ENCODE measurements at regions not wholly inside any gene's neighbourhood (a gene's known extent, or its start where the extent isn't known, plus 50 kb on each side); places are given as distances from the start of the nearest gene placed in this dataset.
"Not testable (repeated sequence)": the region's sequence is repeated elsewhere in the genome, so short reads cannot be mapped to it uniquely, and the experiment has no call there.

DNA sequence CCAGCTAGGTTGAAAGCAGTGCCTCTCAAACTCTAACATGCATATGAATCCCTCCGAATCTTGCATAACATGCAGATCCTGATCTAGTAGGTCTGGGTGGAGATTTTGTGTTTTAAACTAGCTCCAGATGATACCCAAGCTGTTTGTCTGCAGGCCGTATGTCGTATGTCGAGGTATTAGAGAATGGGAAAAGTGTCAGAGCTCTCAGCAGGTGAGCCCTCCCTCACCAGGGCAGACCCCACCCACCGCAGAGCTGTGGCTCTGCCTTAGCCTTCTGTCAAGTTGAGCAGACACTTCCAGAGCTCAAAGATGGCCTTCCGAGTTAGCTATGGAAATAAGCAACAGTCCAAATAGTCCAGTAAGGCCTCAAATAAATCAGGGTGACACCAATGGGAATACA is 83.2 kb upstream of the MAP3K1 start:
- DNase-seq (ENCODE audit: low read depth in 2 of 2) = no peak

DNA sequence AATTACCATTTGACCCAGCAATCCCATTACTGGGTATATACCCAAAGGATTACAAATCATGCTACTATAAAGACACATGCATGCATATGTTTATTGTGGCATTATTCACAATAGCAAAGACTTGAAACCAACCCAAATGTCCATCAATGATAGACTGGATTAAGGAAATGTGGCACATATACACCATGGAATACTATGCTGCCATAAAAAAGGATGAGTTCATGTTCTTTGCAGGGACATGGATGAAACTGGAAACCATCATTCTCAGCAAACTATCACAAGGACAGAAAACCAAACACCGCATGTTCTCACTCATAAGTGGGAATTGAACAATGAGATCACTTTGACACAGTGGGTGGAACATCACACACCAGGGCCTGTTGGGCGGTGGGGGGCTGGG is 83.9 kb upstream of the MAP3K1 start:
- DNase-seq (ENCODE audit: low read depth in 2 of 2) = not testable (repeated sequence)

- DNase-seq (ENCODE audit: low read depth in 2 of 2) = no peak
Measured at GRCh38 chr5:56729488-56729887, 85.9 kb upstream of the MAP3K1 start.

DNA sequence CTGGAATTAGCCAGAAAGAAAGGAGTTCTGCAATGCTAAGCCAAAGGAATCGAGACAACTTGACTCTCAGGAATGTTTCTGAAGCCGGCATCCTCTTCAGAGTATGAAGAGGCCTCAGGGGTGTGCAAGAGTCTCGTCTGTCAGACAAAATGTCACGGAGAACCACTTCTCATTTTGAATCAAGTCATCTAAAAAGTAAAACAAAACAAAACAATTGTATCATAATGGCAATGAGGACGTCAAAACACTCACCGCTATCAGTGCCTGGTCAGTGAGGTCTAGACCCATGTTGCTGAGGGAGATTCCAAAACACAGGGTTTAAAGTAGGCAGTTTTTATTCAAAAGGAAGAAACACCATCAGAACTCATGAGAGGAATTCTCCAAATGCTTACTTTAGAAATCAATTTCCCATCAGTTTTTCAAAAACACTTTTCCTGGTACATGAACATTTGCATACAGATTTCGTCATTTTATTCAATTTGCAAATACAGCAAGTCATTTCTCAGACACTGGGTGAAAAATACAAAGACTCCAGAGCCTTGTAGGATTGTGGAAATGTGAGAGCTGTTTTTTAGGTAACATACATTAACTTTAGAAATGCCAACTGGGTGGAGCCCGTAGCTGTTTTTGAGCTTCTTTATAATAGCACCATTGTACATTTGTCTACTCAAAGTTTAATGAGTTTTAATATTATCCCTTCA is 89.5 kb upstream of the MAP3K1 start:
- DNase-seq (ENCODE audit: low read depth in 2 of 2) = no peak

GRCh38 chr5:56724857-56725256 is 90.5 kb upstream of the MAP3K1 start:
- DNase-seq (ENCODE audit: low read depth in 2 of 2) = not testable (repeated sequence)

- no peak for DNase-seq (ENCODE audit: low read depth in 2 of 2)
Measured at GRCh38 chr5:56722317-56722716, 93.0 kb upstream of the MAP3K1 start.

- DNase-seq (ENCODE audit: low read depth in 2 of 2) = no peak
Measured at GRCh38 chr5:56717253-56717987, 97.9 kb upstream of the MAP3K1 start.

- DNase-seq (ENCODE audit: low read depth in 2 of 2) = no peak
Measured at GRCh38 chr5:56715986-56716385, 99.4 kb upstream of the MAP3K1 start.

GRCh38 chr5:56712895-56713591 is 102.3 kb upstream of the MAP3K1 start:
- no peak for DNase-seq (ENCODE audit: low read depth in 2 of 2)

GRCh38 chr5:56710826-56711590 is 104.3 kb upstream of the MAP3K1 start:
- no peak for DNase-seq (ENCODE audit: low read depth in 2 of 2)

DNA sequence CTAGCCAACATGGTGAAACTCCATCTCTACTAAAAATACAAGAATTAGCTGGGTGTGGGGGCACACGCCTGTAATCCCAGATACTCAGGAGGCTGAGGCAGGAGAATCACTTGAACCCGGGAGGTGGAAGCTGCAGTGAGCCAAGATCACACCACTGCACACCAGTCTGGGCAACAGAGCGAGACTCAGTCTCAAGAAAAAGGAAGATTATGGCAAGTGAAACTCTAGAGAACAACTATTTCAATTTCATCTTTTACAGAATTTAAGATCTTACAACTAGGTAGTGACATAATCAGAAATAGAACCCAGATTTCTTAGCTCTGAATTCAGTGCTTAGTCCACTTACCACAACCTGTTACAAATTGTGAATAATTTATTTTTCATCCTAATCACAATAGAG is 108.8 kb upstream of the MAP3K1 start:
- no peak for DNase-seq (ENCODE audit: low read depth in 2 of 2)

GRCh38 chr5:56705217-56705616 is 110.1 kb upstream of the MAP3K1 start:
- no peak for DNase-seq (ENCODE audit: low read depth in 2 of 2)

- no peak for DNase-seq (ENCODE audit: low read depth in 2 of 2)
Measured at GRCh38 chr5:56703952-56704351, 111.4 kb upstream of the MAP3K1 start.

- no peak for DNase-seq (ENCODE audit: low read depth in 2 of 2)
Measured at GRCh38 chr5:56700711-56701110, 114.6 kb upstream of the MAP3K1 start.

DNA sequence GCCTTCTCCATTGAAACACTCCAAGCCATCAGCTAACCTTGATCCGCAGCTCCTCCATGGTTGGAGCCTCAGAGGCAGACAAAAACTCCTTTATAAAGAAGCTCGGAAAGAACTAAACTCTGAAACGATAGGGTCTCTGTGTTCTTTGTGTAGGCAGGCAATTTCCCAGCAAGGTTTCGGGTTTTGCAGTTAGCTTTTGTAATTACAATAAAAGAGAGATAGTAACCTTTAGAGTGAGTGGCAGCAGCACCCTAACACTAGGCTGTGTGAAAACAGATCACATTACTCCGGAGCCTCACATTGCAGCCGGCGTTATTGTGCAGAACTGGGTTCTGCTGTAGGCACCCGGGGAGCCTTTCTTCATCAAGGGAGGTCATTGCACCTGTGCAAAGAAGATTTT is 115.8 kb upstream of the MAP3K1 start:
- DNase-seq (ENCODE audit: low read depth in 2 of 2) = no peak

- DNase-seq (ENCODE audit: low read depth in 2 of 2) = no peak
Measured at GRCh38 chr5:56698463-56699381, 116.6 kb upstream of the MAP3K1 start.

- DNase-seq (ENCODE audit: low read depth in 2 of 2) = no peak
Measured at GRCh38 chr5:56696900-56697299, 118.4 kb upstream of the MAP3K1 start.

DNA sequence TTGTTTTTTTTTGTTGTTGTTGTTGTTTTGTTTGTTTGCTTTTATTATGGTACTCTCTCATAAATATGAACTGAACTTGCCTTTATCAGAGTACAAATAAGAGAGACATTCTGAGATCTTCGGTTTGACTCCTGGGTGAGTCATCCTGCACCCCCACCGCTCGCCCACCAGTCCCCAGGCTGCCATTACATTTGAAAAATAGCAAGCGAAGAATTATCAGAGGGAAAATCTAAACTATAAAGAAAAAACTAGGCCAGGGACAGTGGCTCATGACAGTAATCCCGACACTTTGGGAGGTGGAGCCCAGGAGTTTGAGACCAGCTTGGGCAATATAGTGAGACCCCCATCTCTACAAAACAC is 122.1 kb upstream of the MAP3K1 start:
- DNase-seq (ENCODE audit: low read depth in 2 of 2) = peak in 1 of 2 donors; percentile 32

DNA sequence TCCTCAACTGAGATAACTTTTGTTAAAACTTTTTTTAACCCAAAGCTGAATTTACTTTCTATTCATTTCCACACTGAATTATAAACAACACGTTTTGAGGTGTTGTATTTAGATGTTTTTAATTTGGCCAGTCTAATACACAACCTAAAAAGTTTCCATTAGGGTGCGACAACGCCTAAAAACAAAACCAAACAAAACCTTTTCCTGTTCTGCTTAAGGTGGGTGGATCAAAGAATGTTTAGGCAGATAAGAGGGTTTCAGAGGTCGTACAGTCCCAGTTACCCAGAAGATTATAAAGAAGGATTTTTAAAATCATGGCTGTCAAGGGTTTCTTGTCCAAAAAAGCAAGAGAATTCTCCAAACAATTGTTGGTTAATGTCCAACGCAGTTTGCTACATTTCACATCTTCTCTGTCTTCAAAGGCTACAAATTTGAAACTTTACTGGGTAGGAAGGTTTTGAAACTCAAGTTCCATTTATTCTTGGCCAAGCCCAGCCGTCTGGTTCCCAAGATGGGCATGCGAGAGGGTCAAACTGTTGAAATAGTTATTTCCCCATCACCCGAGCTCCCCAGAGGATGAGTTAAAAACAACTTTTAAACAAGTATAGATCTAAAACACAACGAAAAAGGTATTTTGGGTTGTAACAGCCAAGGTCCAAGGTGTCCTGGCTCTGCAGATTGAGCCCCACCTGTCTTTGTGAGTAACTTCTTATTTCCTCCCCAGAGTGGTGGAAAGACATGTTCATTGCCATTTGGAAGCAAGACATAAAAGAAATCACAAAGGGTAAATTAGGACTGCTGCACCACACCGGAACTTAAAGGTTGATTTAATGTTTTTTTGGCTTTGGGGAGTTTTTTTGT is 122.8 kb upstream of the MAP3K1 start:
- DNase-seq (ENCODE audit: low read depth in 2 of 2) = no peak

DNA sequence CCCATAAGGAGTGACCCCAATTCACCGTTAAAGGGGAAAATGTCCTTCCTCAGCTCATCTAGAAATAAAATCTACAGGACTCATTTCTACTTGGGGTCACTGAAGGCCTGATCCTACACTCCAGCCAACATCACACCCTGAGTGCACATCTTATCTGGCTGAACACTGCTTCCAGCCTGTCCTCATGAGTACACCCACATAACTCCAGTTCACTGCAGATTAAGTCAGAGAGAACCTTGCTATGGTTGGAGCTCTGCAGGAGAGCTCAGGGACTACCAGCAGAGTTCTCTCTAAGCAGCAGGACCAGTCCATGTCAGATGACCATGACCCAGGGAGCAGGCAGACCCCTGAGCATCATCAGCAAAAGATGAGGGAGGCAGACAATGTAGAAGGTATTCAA is 126.9 kb upstream of the MAP3K1 start:
- DNase-seq (ENCODE audit: low read depth in 2 of 2) = no peak
